ENCODE measurements at regions not wholly inside any gene's neighbourhood (a gene's known extent, or its start where the extent isn't known, plus 50 kb on each side); places are given as distances from the start of the nearest gene placed in this dataset.
A peak's percentile ranks its signal among the peaks of the same experiment; 100 is the strongest.

GRCh38 chrX:13151828-13152517 is 107.6 kb upstream of the FAM9C start (continued):
- TF ChIP-seq BCL3 (IDR thresholded peaks at IDR 0.05): no peak
- no peak for TF ChIP-seq EHMT2 (IDR thresholded peaks at IDR 0.05; ENCODE audit: low read depth)
- TF ChIP-seq PBX3 (IDR thresholded peaks at IDR 0.05): no peak
- TF ChIP-seq PHF8 (IDR thresholded peaks at IDR 0.05; ENCODE audit: borderline replicate concordance, low read depth): no peak
- no peak for TF ChIP-seq ESRRA (IDR thresholded peaks at IDR 0.05; ENCODE audit: borderline replicate concordance, low read length)

- H3K4me1 ChIP-seq: peaks cover 4% of the 10 kb centered on the region; the same call in 1 of the 3 replicates
- ChIA-PET POLR2A (no interaction called here), CTCF (no interaction called here)
- ATAC-seq (no peak), FAIRE-seq (no peak), DNase-seq (ENCODE audit: low read depth in 1 of 2, low spot score in 1 of 2) (peak in 1 of 2 experiments; percentile 11)
- TF ChIP-seq, protein P1, sequence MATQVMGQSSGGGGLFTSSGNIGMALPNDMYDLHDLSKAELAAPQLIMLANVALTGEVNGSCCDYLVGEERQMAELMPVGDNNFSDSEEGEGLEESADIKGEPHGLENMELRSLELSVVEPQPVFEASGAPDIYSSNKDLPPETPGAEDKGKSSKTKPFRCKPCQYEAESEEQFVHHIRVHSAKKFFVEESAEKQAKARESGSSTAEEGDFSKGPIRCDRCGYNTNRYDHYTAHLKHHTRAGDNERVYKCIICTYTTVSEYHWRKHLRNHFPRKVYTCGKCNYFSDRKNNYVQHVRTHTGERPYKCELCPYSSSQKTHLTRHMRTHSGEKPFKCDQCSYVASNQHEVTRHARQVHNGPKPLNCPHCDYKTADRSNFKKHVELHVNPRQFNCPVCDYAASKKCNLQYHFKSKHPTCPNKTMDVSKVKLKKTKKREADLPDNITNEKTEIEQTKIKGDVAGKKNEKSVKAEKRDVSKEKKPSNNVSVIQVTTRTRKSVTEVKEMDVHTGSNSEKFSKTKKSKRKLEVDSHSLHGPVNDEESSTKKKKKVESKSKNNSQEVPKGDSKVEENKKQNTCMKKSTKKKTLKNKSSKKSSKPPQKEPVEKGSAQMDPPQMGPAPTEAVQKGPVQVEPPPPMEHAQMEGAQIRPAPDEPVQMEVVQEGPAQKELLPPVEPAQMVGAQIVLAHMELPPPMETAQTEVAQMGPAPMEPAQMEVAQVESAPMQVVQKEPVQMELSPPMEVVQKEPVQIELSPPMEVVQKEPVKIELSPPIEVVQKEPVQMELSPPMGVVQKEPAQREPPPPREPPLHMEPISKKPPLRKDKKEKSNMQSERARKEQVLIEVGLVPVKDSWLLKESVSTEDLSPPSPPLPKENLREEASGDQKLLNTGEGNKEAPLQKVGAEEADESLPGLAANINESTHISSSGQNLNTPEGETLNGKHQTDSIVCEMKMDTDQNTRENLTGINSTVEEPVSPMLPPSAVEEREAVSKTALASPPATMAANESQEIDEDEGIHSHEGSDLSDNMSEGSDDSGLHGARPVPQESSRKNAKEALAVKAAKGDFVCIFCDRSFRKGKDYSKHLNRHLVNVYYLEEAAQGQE (IDR thresholded peaks at IDR 0.05): no peak
- TF ChIP-seq PHF8 (IDR thresholded peaks at IDR 0.05; ENCODE audit: borderline replicate concordance, low read depth) (no peak), NFE2L2 (conservative IDR thresholded peaks at IDR 0.05; ENCODE audit: low read length) (no peak), SMC3 (IDR thresholded peaks at IDR 0.05) (no peak), CBX2 (IDR thresholded peaks at IDR 0.05; ENCODE audit: borderline replicate concordance, low read depth) (no peak), BCL3 (IDR thresholded peaks at IDR 0.05) (no peak)
- peaks cover 14% of the 10 kb centered on the region for H3K9me3 ChIP-seq
- peak overlapping the region in 1 of 2 experiments; percentile 52; a peak in 2 of 6 replicates for H3K27ac ChIP-seq
- H3K4me2 ChIP-seq: no peak overlapping the region
- WGBS (ENCODE audit: missing lambda C conversion rate): 66% methylated on average over 5 of the region's 5 CpGs
- H3K4me3 ChIP-seq: no peak overlapping the region
Observed at GRCh38 chrX:13149702-13150350, 105.4 kb upstream of the FAM9C start.

- Histone ChIP-seq H3K9me3 (peaks cover 6% of the 10 kb centered on the region; the same call in 1 of the 3 replicates), H3K4me2 (no peak overlapping the region), H3K27ac (no peak overlapping the region), H3K4me1 (peaks cover 4% of the 10 kb centered on the region; the same call in 1 of the 3 replicates), H3K4me3 (no peak overlapping the region)
- no peak for DNase-seq (ENCODE audit: low read depth in 1 of 2, low spot score in 1 of 2)
- no peak for ATAC-seq
- CTCF ChIA-PET: interaction anchor here (0.8 kb wide), 2 partner anchors 71 to 340 kb away, joined by 3 read pairs; no protein-coding TSS in a partner anchor
- POLR2A ChIA-PET: no interaction called here
- TF ChIP-seq ZC3H11A (IDR thresholded peaks at IDR 0.05) (no peak), JUN (IDR thresholded peaks at IDR 0.05) (no peak), HES2 (IDR thresholded peaks at IDR 0.05) (no peak), ZNF302 (CRISPR knock-in tag; IDR thresholded peaks at IDR 0.05) (no peak), KDM5A (IDR thresholded peaks at IDR 0.05) (no peak), PHF8 (IDR thresholded peaks at IDR 0.05; ENCODE audit: borderline replicate concordance, low read depth) (no peak), MYC (IDR thresholded peaks at IDR 0.05; ENCODE audit: borderline replicate concordance, low read length) (no peak)
- TF ChIP-seq, protein P2, sequence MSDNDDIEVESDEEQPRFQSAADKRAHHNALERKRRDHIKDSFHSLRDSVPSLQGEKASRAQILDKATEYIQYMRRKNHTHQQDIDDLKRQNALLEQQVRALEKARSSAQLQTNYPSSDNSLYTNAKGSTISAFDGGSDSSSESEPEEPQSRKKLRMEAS (IDR thresholded peaks at IDR 0.05): no peak
- no peak for FAIRE-seq
Observed at GRCh38 chrX:13147733-13148132, 103.3 kb upstream of the FAM9C start.
